Calu3 (cell line): ENCODE measurements at regions not wholly inside any gene's neighbourhood (a gene's known extent, or its start where the extent isn't known, plus 50 kb on each side); places are given as distances from the start of the nearest gene placed in this dataset.

ENCODE experiments used
- BruUV-seq: library from RNA; stranded (reverse); fragments of 400-500 nt; replicated peaks from 2 replicates; lab custom pipeline; 2021; lab: Mats Ljungman, UMichigan
- CTCF ChIA-PET: fragments of 300-600 bp; sonication (Branson Sonifier 250); formaldehyde crosslinking; loops from one replicate; lab custom pipeline; 2022; ENCODE audit warnings: antibody characterized with exemption; lab: Charles Lee
- DNase-seq: peaks from one replicate; pipeline ENCODE4 v3.0.0; 2022
- H3K27ac Mint-ChIP-seq: one replicate; pipeline ENCODE4 v1.8.0; 2022; ENCODE audit warnings: mixed read lengths; ENCODE audit not compliant: unreplicated experiment
- H3K27me3 Mint-ChIP-seq: one replicate; pipeline ENCODE4 v1.8.0; 2022; ENCODE audit warnings: mixed read lengths; ENCODE audit not compliant: unreplicated experiment
- H3K36me3 Mint-ChIP-seq: one replicate; pipeline ENCODE4 v1.8.0; 2022; ENCODE audit warnings: mild to moderate bottlenecking, moderate library complexity, mixed read lengths; ENCODE audit not compliant: insufficient read depth, unreplicated experiment
- H3K4me1 Mint-ChIP-seq: one replicate; pipeline ENCODE4 v1.8.0; 2022; ENCODE audit warnings: mild to moderate bottlenecking, low read depth, mixed read lengths; ENCODE audit not compliant: unreplicated experiment
- H3K4me3 Mint-ChIP-seq: one replicate; pipeline ENCODE4 v1.8.0; 2022; ENCODE audit warnings: mild to moderate bottlenecking, low read depth, moderate library complexity, mixed read lengths; ENCODE audit not compliant: unreplicated experiment
- H3K9me3 Mint-ChIP-seq: one replicate; pipeline ENCODE4 v1.8.0; 2022; ENCODE audit warnings: low read depth, mixed read lengths; ENCODE audit not compliant: unreplicated experiment
- CTCF ChIP-seq: fragments of 200-600 bp; IDR thresholded peaks from one replicate; pipeline ENCODE4 v1.8.0; 2022; ENCODE audit warnings: antibody characterized with exemption; ENCODE audit not compliant: unreplicated experiment
- intact Hi-C: fragments of 100-400 bp; cut with micrococcal nuclease; formaldehyde crosslinking; loops from one replicate; pipeline ENCODE4 v1.10.0; 2022; ENCODE audit not compliant: unreplicated experiment

DNA sequence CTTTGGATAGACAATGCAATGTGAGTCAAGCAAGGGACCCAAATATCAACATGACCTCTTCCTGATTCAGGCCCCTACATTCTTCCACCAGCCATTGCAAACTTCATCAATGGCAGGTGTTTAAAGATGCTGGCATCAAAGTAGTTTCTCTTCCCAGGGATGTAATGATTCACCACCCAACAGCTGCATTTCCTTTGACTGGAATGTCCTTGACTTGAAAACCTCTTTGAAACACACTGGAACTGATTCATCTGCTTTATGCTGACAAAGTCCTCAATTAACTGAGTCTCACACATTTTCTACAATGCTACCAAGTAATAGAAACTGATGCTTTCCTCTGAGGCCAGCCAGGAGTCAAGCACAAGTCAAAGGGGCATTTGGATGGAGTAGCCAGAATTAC lies 385.5 kb downstream of the GBE1 start:
- Mint-ChIP-seq H3K27me3 (no peaks in the 10 kb centered on the region), H3K4me1 (no peaks in the 10 kb centered on the region), H3K4me3 (no peak overlapping the region), H3K27ac (no peak overlapping the region), H3K9me3 (peaks cover 6% of the 10 kb centered on the region), H3K36me3 (no peaks in the 10 kb centered on the region)
- CTCF ChIA-PET: no interaction called here
- DNase-seq: no peak
- TF ChIP-seq CTCF: no peak
- no TSS peak for BruUV-seq
- intact Hi-C loops: no loop called here

DNA sequence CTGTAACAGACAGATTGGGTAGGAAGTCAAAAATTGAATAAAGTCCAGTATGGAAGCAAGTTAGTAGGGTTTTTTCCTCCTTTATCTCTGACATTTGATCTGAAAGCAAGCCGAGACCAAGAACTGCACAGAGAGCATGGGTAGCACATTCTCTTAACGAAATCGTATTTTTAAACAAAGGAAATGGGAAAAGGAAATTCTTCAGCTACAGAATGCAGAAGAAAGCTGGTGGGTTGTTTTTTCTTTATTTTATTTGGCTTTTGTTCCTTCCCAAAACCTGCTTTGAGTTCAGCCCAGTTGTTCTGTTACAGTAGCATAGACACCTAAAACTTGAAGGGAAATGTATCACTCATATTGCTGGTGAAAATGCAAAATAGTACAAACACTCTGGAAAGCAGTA lies 397.0 kb downstream of the GBE1 start:
- Mint-ChIP-seq H3K27ac (no peak overlapping the region), H3K9me3 (peaks cover 2% of the 10 kb centered on the region), H3K27me3 (no peaks in the 10 kb centered on the region), H3K4me3 (no peak overlapping the region), H3K4me1 (no peaks in the 10 kb centered on the region), H3K36me3 (no peaks in the 10 kb centered on the region)
- CTCF ChIA-PET: interaction anchor here (0.6 kb wide), 1 partner anchor 1334 kb away, joined by 3 read pairs; no protein-coding TSS in a partner anchor
- TF ChIP-seq CTCF: no peak
- intact Hi-C loops: no loop called here
- BruUV-seq: no TSS peak
- DNase-seq: no peak

DNA sequence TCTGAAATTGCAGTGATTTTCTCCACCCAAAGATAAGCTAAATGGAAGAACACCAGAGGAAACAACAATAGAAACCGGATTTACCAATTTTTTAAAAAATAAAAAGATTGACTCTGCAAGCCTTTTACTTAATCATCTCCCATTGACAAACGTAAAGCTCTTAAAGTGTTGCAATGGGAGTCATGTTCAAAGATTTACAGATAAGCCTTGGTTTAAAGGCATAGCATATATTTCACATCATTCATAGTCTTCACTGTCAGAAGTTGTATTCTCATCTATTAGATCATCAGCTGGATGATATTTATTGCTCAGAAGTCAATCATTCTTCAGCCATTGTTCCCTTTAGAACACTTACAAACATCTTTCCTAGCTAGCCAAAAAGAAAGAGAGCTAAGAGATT lies 397.6 kb downstream of the GBE1 start:
- no peak for DNase-seq
- Mint-ChIP-seq H3K4me3 (no peak overlapping the region), H3K9me3 (peaks cover 2% of the 10 kb centered on the region), H3K27ac (no peak overlapping the region), H3K27me3 (no peaks in the 10 kb centered on the region), H3K36me3 (no peaks in the 10 kb centered on the region), H3K4me1 (no peaks in the 10 kb centered on the region)
- BruUV-seq: no TSS peak
- intact Hi-C loops: no loop called here
- no peak for TF ChIP-seq CTCF
- CTCF ChIA-PET: interaction anchor here (0.6 kb wide), 1 partner anchor 1333 kb away, joined by 3 read pairs; no protein-coding TSS in a partner anchor

DNA sequence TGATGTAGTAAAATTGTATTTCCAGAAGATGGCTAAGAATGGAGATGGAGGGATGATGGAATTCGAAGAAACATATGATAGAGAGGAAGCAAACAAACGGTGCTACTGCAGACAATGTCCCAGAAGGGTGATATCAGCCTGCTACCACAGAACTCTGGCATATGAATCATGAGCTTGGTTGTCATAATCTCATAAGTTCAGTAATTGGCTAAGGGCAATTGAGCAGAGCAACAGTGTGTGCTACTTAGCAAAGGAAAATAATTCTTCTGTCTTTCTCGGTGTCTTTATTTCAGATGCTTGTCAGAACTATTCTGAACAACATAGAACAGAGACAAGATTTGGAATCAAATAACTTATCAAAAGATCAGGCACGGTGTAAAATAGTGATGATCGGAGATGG lies 407.3 kb downstream of the GBE1 start:
- Mint-ChIP-seq H3K9me3 (peaks cover 2% of the 10 kb centered on the region), H3K4me1 (no peaks in the 10 kb centered on the region), H3K27me3 (no peaks in the 10 kb centered on the region), H3K4me3 (no peak overlapping the region), H3K27ac (no peak overlapping the region), H3K36me3 (peaks cover 4% of the 10 kb centered on the region)
- CTCF ChIA-PET: no interaction called here
- no TSS peak for BruUV-seq
- intact Hi-C loops: no loop called here
- TF ChIP-seq CTCF: no peak
- no peak for DNase-seq
